ENCODE measurements at regions not wholly inside any gene's neighbourhood (a gene's known extent, or its start where the extent isn't known, plus 50 kb on each side); places are given as distances from the start of the nearest gene placed in this dataset.

- H3K27me3 Mint-ChIP-seq (ENCODE audit: low read depth), result peaks cover 2% of the 10 kb centered on the region; the same call in 1 of the 2 replicates
These were observed 471.0 kb downstream of the INSC start for GRCh38 chr11:15585602-15586331.

More at GRCh38 chr11:15585602-15586331, 471.0 kb downstream of the INSC start:
- Mint-ChIP-seq H3K4me1 (peaks cover 0 to 4% of the 10 kb centered on the region in 2 experiments; a peak in 2 of 4 replicates), H3K9me3 (no peaks in the 10 kb centered on the region; a peak in 1 of 5 replicates), H3K4me3 (no peak overlapping the region), H3K27ac (no peak overlapping the region), H3K36me3 (ENCODE audit: insufficient read depth in 1 of 3, low read depth in 3 of 3) (no peaks in the 10 kb centered on the region)
- no peak overlapping the region for H4K5ac ChIP-seq (ENCODE audit: insufficient read length, low read depth, low read length)
- H3K4ac ChIP-seq (ENCODE audit: low read depth, low read length), result no peak overlapping the region
- no peak overlapping the region for H3K14ac ChIP-seq (ENCODE audit: insufficient read depth, low read length)
- H3K18ac ChIP-seq (ENCODE audit: insufficient read length, low read depth, low read length), result no peak overlapping the region
- TF ChIP-seq CTCF (conservative IDR thresholded peaks at IDR 0.05), result no peak
- H3K56ac ChIP-seq (ENCODE audit: insufficient read length, low read depth, low read length), result no peak overlapping the region
- no peak overlapping the region for H3T11ph ChIP-seq (ENCODE audit: low read length)
- DNase-seq, result no peak
- no peak overlapping the region for H3K4me2 ChIP-seq (ENCODE audit: insufficient read depth, insufficient read length, low read length)
- no peak overlapping the region for H2BK120ac ChIP-seq (ENCODE audit: low read depth, low read length, poor library complexity, severe bottlenecking)
- H3K27me3 ChIP-seq (ENCODE audit: insufficient read depth, low read length), result no peaks in the 10 kb centered on the region
- no peak overlapping the region for H3K27ac ChIP-seq (ENCODE audit: insufficient read length, low read depth, low read length)
- no peaks in the 10 kb centered on the region for H3K9me3 ChIP-seq (ENCODE audit: control insufficient read depth, low read depth, low read length)
- H3K4me1 ChIP-seq (ENCODE audit: insufficient read depth, low read length), result no peaks in the 10 kb centered on the region
- H2AFZ ChIP-seq (ENCODE audit: low read length), result no peak overlapping the region
- H3K79me1 ChIP-seq (ENCODE audit: insufficient read depth, low read depth, low read length, poor library complexity, severe bottlenecking), result no peaks in the 10 kb centered on the region
- H4K91ac ChIP-seq (ENCODE audit: insufficient read length, low read depth, low read length), result no peak overlapping the region
- H2BK15ac ChIP-seq (ENCODE audit: low read depth, low read length), result no peak overlapping the region
- no peak overlapping the region for H2BK12ac ChIP-seq (ENCODE audit: insufficient read length, low read depth, low read length)
- WGBS (ENCODE audit: extremely low coverage, insufficient read length, low lambda C conversion rate), result no CpG with 5 or more reads among the region's 4 CpGs
- no peaks in the 10 kb centered on the region for H3K79me2 ChIP-seq (ENCODE audit: insufficient read depth, low read length)
- H4K8ac ChIP-seq (replicated peaks; ENCODE audit: insufficient read length, low read depth, low read length), result no peak overlapping the region
- no peak overlapping the region for H2BK20ac ChIP-seq (ENCODE audit: low read depth, low read length, poor library complexity, severe bottlenecking)
- no peak overlapping the region for H3K9ac ChIP-seq (ENCODE audit: extremely low read depth, insufficient read length, low read length)
- H4K20me1 ChIP-seq (ENCODE audit: control insufficient read depth, insufficient read depth, insufficient read length), result no peaks in the 10 kb centered on the region
- H3K23me2 ChIP-seq (ENCODE audit: insufficient read length, low read depth, low read length, poor library complexity, severe bottlenecking), result no peaks in the 10 kb centered on the region
- H2BK5ac ChIP-seq (ENCODE audit: insufficient read length, low read length), result no peak overlapping the region
- no peak overlapping the region for H3K23ac ChIP-seq (ENCODE audit: insufficient read length, low read depth, low read length)
- H2AK5ac ChIP-seq (ENCODE audit: insufficient read length, low read length), result no peak overlapping the region

Data from H9 (cell line).